ENCODE measurements at regions not wholly inside any gene's neighbourhood (a gene's known extent, or its start where the extent isn't known, plus 50 kb on each side); places are given as distances from the start of the nearest gene placed in this dataset.

GRCh38 chr5:152142840-152143469 lies 218.3 kb upstream of the GLRA1 start:
- peak; percentile 93 for TF ChIP-seq CTCF (IDR thresholded peaks at IDR 0.05)
- Histone ChIP-seq H3K4me3 (ENCODE audit: low read depth, low read length) (no peak overlapping the region), H3K9me3 (ENCODE audit: control insufficient read depth, low read length) (no peaks in the 10 kb centered on the region), H3K27me3 (ENCODE audit: control insufficient read depth, insufficient read depth, low read length) (no peaks in the 10 kb centered on the region), H3K4me2 (ENCODE audit: low read length) (no peak overlapping the region), H3K9ac (no peak overlapping the region), H2AFZ (peak overlapping the region; percentile 18), H3K4me1 (peaks cover 72% of the 10 kb centered on the region), H3K27ac (peak overlapping the region; percentile 87), H3K79me2 (no peaks in the 10 kb centered on the region), H3K36me3 (ENCODE audit: control insufficient read depth, insufficient read depth, low read length) (no peaks in the 10 kb centered on the region)

GRCh38 chr5:152140347-152140746 lies 215.7 kb upstream of the GLRA1 start:
- H3K27me3 ChIP-seq (ENCODE audit: control insufficient read depth, insufficient read depth, low read length), result no peaks in the 10 kb centered on the region
- H3K27ac ChIP-seq, result no peak overlapping the region
- no peak overlapping the region for H3K9ac ChIP-seq
- H3K4me2 ChIP-seq (ENCODE audit: low read length), result no peak overlapping the region
- no peaks in the 10 kb centered on the region for H3K9me3 ChIP-seq (ENCODE audit: control insufficient read depth, low read length)
- H3K4me3 ChIP-seq (ENCODE audit: low read depth, low read length), result no peak overlapping the region
- H3K4me1 ChIP-seq, result peaks cover 74% of the 10 kb centered on the region
- H3K36me3 ChIP-seq (ENCODE audit: control insufficient read depth, insufficient read depth, low read length), result no peaks in the 10 kb centered on the region
- H2AFZ ChIP-seq, result no peak overlapping the region
- no peak for TF ChIP-seq CTCF (IDR thresholded peaks at IDR 0.05)
- H3K79me2 ChIP-seq, result no peaks in the 10 kb centered on the region

GRCh38 chr5:152137063-152137462 lies 212.4 kb upstream of the GLRA1 start:
- Histone ChIP-seq H3K4me2 (ENCODE audit: low read length) (no peak overlapping the region), H3K9me3 (ENCODE audit: control insufficient read depth, low read length) (no peaks in the 10 kb centered on the region), H3K36me3 (ENCODE audit: control insufficient read depth, insufficient read depth, low read length) (no peaks in the 10 kb centered on the region), H3K27ac (peak overlapping the region; percentile 48), H2AFZ (peak overlapping the region; percentile 21), H3K27me3 (ENCODE audit: control insufficient read depth, insufficient read depth, low read length) (no peaks in the 10 kb centered on the region), H3K79me2 (no peaks in the 10 kb centered on the region), H3K4me3 (ENCODE audit: low read depth, low read length) (no peak overlapping the region), H3K9ac (no peak overlapping the region), H3K4me1 (peaks cover 54% of the 10 kb centered on the region)
- no peak for TF ChIP-seq CTCF (IDR thresholded peaks at IDR 0.05)

GRCh38 chr5:152136321-152136720 lies 211.7 kb upstream of the GLRA1 start:
- H3K9me3 ChIP-seq (ENCODE audit: control insufficient read depth, low read length), result no peaks in the 10 kb centered on the region
- peak overlapping the region; percentile 30 for H2AFZ ChIP-seq
- H3K4me2 ChIP-seq (ENCODE audit: low read length), result no peak overlapping the region
- no peaks in the 10 kb centered on the region for H3K27me3 ChIP-seq (ENCODE audit: control insufficient read depth, insufficient read depth, low read length)
- H3K79me2 ChIP-seq, result no peaks in the 10 kb centered on the region
- H3K27ac ChIP-seq, result no peak overlapping the region
- no peak for TF ChIP-seq CTCF (IDR thresholded peaks at IDR 0.05)
- no peak overlapping the region for H3K9ac ChIP-seq
- H3K4me1 ChIP-seq, result peaks cover 46% of the 10 kb centered on the region
- H3K36me3 ChIP-seq (ENCODE audit: control insufficient read depth, insufficient read depth, low read length), result no peaks in the 10 kb centered on the region
- H3K4me3 ChIP-seq (ENCODE audit: low read depth, low read length), result no peak overlapping the region

- Histone ChIP-seq H3K9ac (no peak overlapping the region), H3K27ac (no peak overlapping the region), H3K4me3 (ENCODE audit: low read depth, low read length) (no peak overlapping the region)
Measured at GRCh38 chr5:152135827-152136226, 211.2 kb upstream of the GLRA1 start.

More at GRCh38 chr5:152135827-152136226, 211.2 kb upstream of the GLRA1 start:
- H3K4me1 ChIP-seq, result peaks cover 44% of the 10 kb centered on the region
- no peaks in the 10 kb centered on the region for H3K27me3 ChIP-seq (ENCODE audit: control insufficient read depth, insufficient read depth, low read length)
- no peak for TF ChIP-seq CTCF (IDR thresholded peaks at IDR 0.05)
- no peaks in the 10 kb centered on the region for H3K36me3 ChIP-seq (ENCODE audit: control insufficient read depth, insufficient read depth, low read length)
- H2AFZ ChIP-seq, result peak overlapping the region; percentile 30
- H3K4me2 ChIP-seq (ENCODE audit: low read length), result no peak overlapping the region
- no peaks in the 10 kb centered on the region for H3K79me2 ChIP-seq
- no peaks in the 10 kb centered on the region for H3K9me3 ChIP-seq (ENCODE audit: control insufficient read depth, low read length)
